ENCODE measurements at regions not wholly inside any gene's neighbourhood (a gene's known extent, or its start where the extent isn't known, plus 50 kb on each side); places are given as distances from the start of the nearest gene placed in this dataset.

GRCh38 chr2:160561551-160562295 lies 68.1 kb upstream of the RBMS1 start:
- peak; percentile 87 for FAIRE-seq
- peak in 1 of 2 experiments; percentile 86 for DNase-seq (ENCODE audit: low read depth in 1 of 2, low spot score in 1 of 2)

GRCh38 chr2:160562730-160563129 lies 69.1 kb upstream of the RBMS1 start:
- peak in 1 of 2 experiments; percentile 23; a peak in 2 of 6 replicates for ATAC-seq
- Histone ChIP-seq H3K4me1 (peaks cover 32% of the 10 kb centered on the region), H3K4me3 (no peak overlapping the region), H3K4me2 (peak overlapping the region; percentile 75), H3K27ac (peak overlapping the region; percentile 81 to 85), H3K9me3 (no peaks in the 10 kb centered on the region; the same call in 2 of the 3 replicates)
- peak in 1 of 2 experiments; percentile 28 for DNase-seq (ENCODE audit: low read depth in 1 of 2, low spot score in 1 of 2)
- WGBS (ENCODE audit: missing lambda C conversion rate), result 1% methylated on average over 2 of the region's 2 CpGs
- FAIRE-seq, result no peak
- ChIA-PET POLR2A (no interaction called here), CTCF (interaction anchor here (1.7 kb wide), 1 partner anchor 18 kb away, joined by 3 read pairs; no protein-coding TSS in a partner anchor)
- TF ChIP-seq USF2 (IDR thresholded peaks at IDR 0.05), result no peak
- TF ChIP-seq HOXA7 (CRISPR knock-in tag; IDR thresholded peaks at IDR 0.05), result no peak
- no peak for TF ChIP-seq ZFP36 (IDR thresholded peaks at IDR 0.05; ENCODE audit: borderline replicate concordance, partially characterized antibody)
- no peak for TF ChIP-seq NFE2L2 (conservative IDR thresholded peaks at IDR 0.05; ENCODE audit: low read length)
- TF ChIP-seq GATA3 (IDR thresholded peaks at IDR 0.05; ENCODE audit: borderline replicate concordance), result peak; percentile 72; the same call in 1 of the 2 replicates
- no peak for TF ChIP-seq RCOR1 (IDR thresholded peaks at IDR 0.05; ENCODE audit: low read depth, low read length)
- TF ChIP-seq RNF2 (IDR thresholded peaks at IDR 0.05; ENCODE audit: borderline replicate concordance, low read depth), result no peak
- no peak for TF ChIP-seq RFX5 (IDR thresholded peaks at IDR 0.05)
- TF ChIP-seq FOSB (CRISPR knock-in tag; IDR thresholded peaks at IDR 0.05), result no peak
- TF ChIP-seq RARB (CRISPR knock-in tag; IDR thresholded peaks at IDR 0.05), result no peak
- TF ChIP-seq ZSCAN20 (CRISPR knock-in tag; IDR thresholded peaks at IDR 0.05), result no peak
- TF ChIP-seq REST (IDR thresholded peaks at IDR 0.05), result no peak
- TF ChIP-seq SREBF2 (IDR thresholded peaks at IDR 0.05), result no peak
- TF ChIP-seq FOSL2 (IDR thresholded peaks at IDR 0.05), result no peak; the same call in 1 of the 2 replicates
- TF ChIP-seq FOSL2 (CRISPR knock-in tag; IDR thresholded peaks at IDR 0.05), result peak; percentile 66
- TF ChIP-seq JUNB (IDR thresholded peaks at IDR 0.05), result peak; percentile 65
- no peak for TF ChIP-seq TP53 (CRISPR knock-in tag; IDR thresholded peaks at IDR 0.05)
- TF ChIP-seq EHF (CRISPR knock-in tag; IDR thresholded peaks at IDR 0.05), result no peak
- no peak for TF ChIP-seq KDM1A (IDR thresholded peaks at IDR 0.05; ENCODE audit: low read depth)
- TF ChIP-seq JUN (IDR thresholded peaks at IDR 0.05), result no peak
- no peak for TF ChIP-seq HOXB5 (CRISPR knock-in tag; IDR thresholded peaks at IDR 0.05)
- TF ChIP-seq TFCP2L1 (CRISPR knock-in tag; IDR thresholded peaks at IDR 0.05), result no peak
- TF ChIP-seq HMGXB4 (CRISPR knock-in tag; IDR thresholded peaks at IDR 0.05; ENCODE audit: borderline replicate concordance), result no peak
- no peak for TF ChIP-seq ZC3H11A (IDR thresholded peaks at IDR 0.05)
- peak in 1 of 2 experiments; percentile 50; a peak in 1 of 4 replicates for TF ChIP-seq CEBPB (IDR thresholded peaks at IDR 0.05)
- TF ChIP-seq NR3C1 (IDR thresholded peaks at IDR 0.05), result no peak
- no peak for TF ChIP-seq CHD4 (IDR thresholded peaks at IDR 0.05; ENCODE audit: borderline replicate concordance)

More at GRCh38 chr2:160561551-160562295, 68.1 kb upstream of the RBMS1 start:
- CTCF ChIA-PET, result interaction anchor here (0.5 to 1.3 kb wide), 2 partner anchors 170 to 409 kb away, joined by 3 read pairs; no protein-coding TSS in a partner anchor
- H3K4me2 ChIP-seq, result peak overlapping the region; percentile 75
- peak; percentile 89 to 90 for ATAC-seq
- H3K4me1 ChIP-seq, result peaks cover 30% of the 10 kb centered on the region
- WGBS (ENCODE audit: missing lambda C conversion rate), result 1% methylated on average over 4 of the region's 4 CpGs
- peak in 1 of 2 experiments; percentile 59; a peak in 1 of 4 replicates for TF ChIP-seq CEBPB (IDR thresholded peaks at IDR 0.05)
- peak; percentile 95 for TF ChIP-seq MAFK (IDR thresholded peaks at IDR 0.05; ENCODE audit: partially characterized antibody)
- peak; percentile 9 to 13; a peak in 2 of 5 replicates for TF ChIP-seq RAD21 (conservative IDR thresholded peaks at IDR 0.05 in 1 of 2, IDR thresholded peaks at IDR 0.05 in 1 of 2)
- peak; percentile 87 for TF ChIP-seq JUNB (IDR thresholded peaks at IDR 0.05)
- no peak for TF ChIP-seq POLR2A (IDR thresholded peaks at IDR 0.05; ENCODE audit: low read length)
- no peak for TF ChIP-seq EHF (CRISPR knock-in tag; IDR thresholded peaks at IDR 0.05)
- peak; percentile 38 to 64; a peak in 2 of 5 replicates for TF ChIP-seq JUN (IDR thresholded peaks at IDR 0.05)
- peak; percentile 96; the same call in 1 of the 2 replicates for TF ChIP-seq GATA3 (IDR thresholded peaks at IDR 0.05; ENCODE audit: borderline replicate concordance)
- TF ChIP-seq SMC3 (IDR thresholded peaks at IDR 0.05), result peak; percentile 30; the same call in 1 of the 3 replicates
- no peak for TF ChIP-seq ZNF302 (CRISPR knock-in tag; IDR thresholded peaks at IDR 0.05)
- TF ChIP-seq EP300 (IDR thresholded peaks at IDR 0.05), result peak in 1 of 2 experiments; percentile 61; a peak in 2 of 5 replicates
- TF ChIP-seq FOSL2 (IDR thresholded peaks at IDR 0.05), result peak; percentile 25; the same call in 1 of the 2 replicates
- peak; percentile 81 for TF ChIP-seq FOSL2 (CRISPR knock-in tag; IDR thresholded peaks at IDR 0.05)
- no peak for TF ChIP-seq CBX8 (IDR thresholded peaks at IDR 0.05)
- TF ChIP-seq MAX (IDR thresholded peaks at IDR 0.05), result peak; percentile 75; the same call in 1 of the 2 replicates
- POLR2A ChIA-PET, result no interaction called here
- no peaks in the 10 kb centered on the region; the same call in 2 of the 3 replicates for H3K9me3 ChIP-seq
- H3K4me3 ChIP-seq, result no peak overlapping the region
- peak overlapping the region; percentile 81 to 85 for H3K27ac ChIP-seq
